ENCODE measurements at regions not wholly inside any gene's neighbourhood (a gene's known extent, or its start where the extent isn't known, plus 50 kb on each side); places are given as distances from the start of the nearest gene placed in this dataset.
"Not testable (repeated sequence)": the region's sequence is repeated elsewhere in the genome, so short reads cannot be mapped to it uniquely, and the experiment has no call there.

DNA sequence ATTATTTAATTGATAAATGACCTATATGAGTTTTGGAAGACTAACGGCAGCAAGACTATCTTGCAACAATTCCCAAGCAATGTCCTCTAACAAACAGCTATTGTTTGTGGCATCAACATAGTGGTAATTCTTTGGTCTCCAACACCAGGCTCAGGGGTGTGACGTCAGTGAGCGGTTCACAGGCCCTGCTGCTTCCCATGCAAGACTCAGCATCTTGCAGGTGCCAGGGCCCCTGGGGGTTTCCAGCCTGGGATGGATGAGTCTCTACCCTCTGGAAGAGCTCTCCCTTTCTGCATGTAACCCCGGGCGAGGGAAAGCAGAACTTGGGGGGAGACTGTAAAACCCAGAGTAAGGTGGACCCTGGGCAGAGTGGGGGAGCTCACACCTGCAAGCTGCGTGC is 164.7 kb downstream of the ACTR3B start:
- in situ Hi-C loops (cut with MboI; ENCODE audit: low sequenced_read_pairs, unreplicated experiment): no loop called here
- TF ChIP-seq, protein P1, sequence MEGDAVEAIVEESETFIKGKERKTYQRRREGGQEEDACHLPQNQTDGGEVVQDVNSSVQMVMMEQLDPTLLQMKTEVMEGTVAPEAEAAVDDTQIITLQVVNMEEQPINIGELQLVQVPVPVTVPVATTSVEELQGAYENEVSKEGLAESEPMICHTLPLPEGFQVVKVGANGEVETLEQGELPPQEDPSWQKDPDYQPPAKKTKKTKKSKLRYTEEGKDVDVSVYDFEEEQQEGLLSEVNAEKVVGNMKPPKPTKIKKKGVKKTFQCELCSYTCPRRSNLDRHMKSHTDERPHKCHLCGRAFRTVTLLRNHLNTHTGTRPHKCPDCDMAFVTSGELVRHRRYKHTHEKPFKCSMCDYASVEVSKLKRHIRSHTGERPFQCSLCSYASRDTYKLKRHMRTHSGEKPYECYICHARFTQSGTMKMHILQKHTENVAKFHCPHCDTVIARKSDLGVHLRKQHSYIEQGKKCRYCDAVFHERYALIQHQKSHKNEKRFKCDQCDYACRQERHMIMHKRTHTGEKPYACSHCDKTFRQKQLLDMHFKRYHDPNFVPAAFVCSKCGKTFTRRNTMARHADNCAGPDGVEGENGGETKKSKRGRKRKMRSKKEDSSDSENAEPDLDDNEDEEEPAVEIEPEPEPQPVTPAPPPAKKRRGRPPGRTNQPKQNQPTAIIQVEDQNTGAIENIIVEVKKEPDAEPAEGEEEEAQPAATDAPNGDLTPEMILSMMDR (IDR thresholded peaks at IDR 0.05; ENCODE audit: borderline replicate concordance, control extremely low read depth, extremely low read depth, insufficient read depth, missing control alignments): no peak
- DNase-seq (ENCODE audit: low spot score): no peak

GRCh38 chr7:152924826-152925411 is 165.4 kb downstream of the ACTR3B start:
- in situ Hi-C loops (cut with MboI; ENCODE audit: low sequenced_read_pairs, unreplicated experiment): no loop called here
- TF ChIP-seq, protein P1 (IDR thresholded peaks at IDR 0.05; ENCODE audit: borderline replicate concordance, control extremely low read depth, extremely low read depth, insufficient read depth, missing control alignments): no peak
- no peak for DNase-seq (ENCODE audit: low spot score)

- in situ Hi-C loops (cut with MboI; ENCODE audit: low sequenced_read_pairs, unreplicated experiment): no loop called here
- TF ChIP-seq, protein P1 (IDR thresholded peaks at IDR 0.05; ENCODE audit: borderline replicate concordance, control extremely low read depth, extremely low read depth, insufficient read depth, missing control alignments): no peak
- DNase-seq (ENCODE audit: low spot score): no peak
Measured at GRCh38 chr7:152925412-152926147, 166.0 kb downstream of the ACTR3B start.

- TF ChIP-seq, protein P1 (IDR thresholded peaks at IDR 0.05; ENCODE audit: borderline replicate concordance, control extremely low read depth, extremely low read depth, insufficient read depth, missing control alignments): no peak
- in situ Hi-C loops (cut with MboI; ENCODE audit: low sequenced_read_pairs, unreplicated experiment): no loop called here
- no peak for DNase-seq (ENCODE audit: low spot score)
Measured at GRCh38 chr7:152931633-152932032, 172.1 kb downstream of the ACTR3B start.

DNA sequence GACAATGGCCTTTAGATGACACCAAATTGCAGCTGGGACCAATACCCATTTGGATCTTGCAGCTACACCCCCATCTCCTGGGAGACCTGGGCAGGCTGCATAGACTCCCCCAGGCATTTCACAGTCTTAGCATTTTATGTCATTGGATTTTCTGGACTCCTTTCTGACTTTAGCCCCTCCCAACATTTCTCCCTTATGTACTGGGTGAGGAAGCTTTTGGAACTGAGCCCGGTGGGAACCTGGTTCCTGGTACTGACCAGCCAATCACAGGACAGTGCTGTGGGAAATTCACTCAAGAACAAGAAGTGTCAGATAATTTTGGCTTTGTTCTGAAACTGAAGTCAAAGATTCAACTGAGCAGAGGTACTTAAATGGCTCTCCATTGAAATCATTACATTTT is 177.7 kb downstream of the ACTR3B start:
- no peak for DNase-seq (ENCODE audit: low spot score)
- in situ Hi-C loops (cut with MboI; ENCODE audit: low sequenced_read_pairs, unreplicated experiment): no loop called here
- TF ChIP-seq, protein P1 (IDR thresholded peaks at IDR 0.05; ENCODE audit: borderline replicate concordance, control extremely low read depth, extremely low read depth, insufficient read depth, missing control alignments): no peak

GRCh38 chr7:152946616-152947015 is 187.1 kb downstream of the ACTR3B start:
- DNase-seq (ENCODE audit: low spot score); in situ Hi-C loops (cut with MboI; ENCODE audit: low sequenced_read_pairs, unreplicated experiment): not testable (repeated sequence)

DNA sequence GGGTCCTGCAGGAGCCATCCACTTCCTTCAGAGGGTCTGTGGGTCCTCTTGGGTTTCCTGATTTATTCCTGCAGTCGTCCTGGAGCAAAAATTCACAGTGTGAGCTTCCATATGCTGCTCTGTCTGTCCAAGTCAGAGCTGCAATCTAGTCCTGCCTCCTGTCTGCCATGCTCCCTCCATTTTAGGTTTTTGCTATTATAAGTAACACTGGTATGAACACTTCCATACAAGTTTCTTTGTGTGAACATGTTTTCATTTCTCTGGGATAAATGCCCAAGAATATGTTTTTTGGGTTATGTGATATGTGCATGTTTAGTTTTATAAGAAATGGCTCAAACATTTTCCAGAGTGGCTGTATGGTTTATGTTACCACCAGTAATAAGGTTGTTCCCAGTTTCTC is 188.1 kb downstream of the ACTR3B start:
- DNase-seq (ENCODE audit: low spot score): no peak
- in situ Hi-C loops (cut with MboI; ENCODE audit: low sequenced_read_pairs, unreplicated experiment): no loop called here
- TF ChIP-seq, protein P1 (IDR thresholded peaks at IDR 0.05; ENCODE audit: borderline replicate concordance, control extremely low read depth, extremely low read depth, insufficient read depth, missing control alignments): no peak
